Limb (tissue), 2 donors: ENCODE measurements at regions not wholly inside any gene's neighbourhood (a gene's known extent, or its start where the extent isn't known, plus 50 kb on each side); places are given as distances from the start of the nearest gene placed in this dataset.
"Not testable (repeated sequence)": the region's sequence is repeated elsewhere in the genome, so short reads cannot be mapped to it uniquely, and the experiment has no call there.

Source experiments
- DNase-seq, 2 donors: peaks; one replicate each; pipeline ENCODE4 v3.0.0-alpha.2; 2016; ENCODE audit errors: extremely low spot score in 2 of 2

GRCh38 chr12:31906557-31907301, 52.5 kb upstream of the RESF1 start:
- DNase-seq, result no peak

DNA sequence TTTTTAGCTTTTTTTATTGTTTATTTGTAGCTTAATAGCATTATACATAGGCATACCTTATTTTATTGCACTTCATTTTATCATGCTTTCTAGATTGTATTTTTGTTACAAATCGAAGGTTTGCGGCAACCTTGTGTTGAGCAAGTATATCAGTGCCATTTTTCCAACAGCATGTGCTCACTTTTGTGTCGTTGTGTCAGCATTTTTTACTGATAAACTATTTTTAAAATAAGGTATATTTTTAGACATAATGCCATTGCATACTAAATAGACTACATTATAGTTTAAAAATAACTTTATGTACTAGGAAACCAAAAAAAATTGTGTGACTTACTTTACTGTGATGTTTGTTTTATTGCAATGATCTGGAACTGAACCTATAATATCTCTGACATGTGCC, 56.2 kb upstream of the RESF1 start:
- no peak for DNase-seq

GRCh38 chr12:31900271-31900670, 58.9 kb upstream of the RESF1 start:
- no peak for DNase-seq

DNA sequence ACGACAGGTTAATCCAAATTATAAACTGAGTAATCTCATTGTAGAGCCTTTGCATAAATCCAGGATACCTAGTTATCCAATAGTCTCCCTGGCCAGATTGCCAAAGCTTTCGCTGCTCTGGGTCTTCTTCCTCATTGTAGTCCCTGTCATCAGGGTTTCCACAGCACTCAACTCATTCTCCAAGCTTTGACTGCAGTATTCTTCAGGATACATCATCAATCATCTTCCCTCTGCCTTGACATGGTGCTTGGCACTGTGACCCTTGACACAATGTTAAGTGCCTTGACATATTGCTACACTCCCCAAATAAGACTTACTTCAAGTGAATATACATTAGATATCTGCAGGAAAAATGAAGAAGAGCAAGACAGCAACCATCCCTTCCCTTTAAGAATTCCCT, 60.1 kb upstream of the RESF1 start:
- no peak for DNase-seq

DNA sequence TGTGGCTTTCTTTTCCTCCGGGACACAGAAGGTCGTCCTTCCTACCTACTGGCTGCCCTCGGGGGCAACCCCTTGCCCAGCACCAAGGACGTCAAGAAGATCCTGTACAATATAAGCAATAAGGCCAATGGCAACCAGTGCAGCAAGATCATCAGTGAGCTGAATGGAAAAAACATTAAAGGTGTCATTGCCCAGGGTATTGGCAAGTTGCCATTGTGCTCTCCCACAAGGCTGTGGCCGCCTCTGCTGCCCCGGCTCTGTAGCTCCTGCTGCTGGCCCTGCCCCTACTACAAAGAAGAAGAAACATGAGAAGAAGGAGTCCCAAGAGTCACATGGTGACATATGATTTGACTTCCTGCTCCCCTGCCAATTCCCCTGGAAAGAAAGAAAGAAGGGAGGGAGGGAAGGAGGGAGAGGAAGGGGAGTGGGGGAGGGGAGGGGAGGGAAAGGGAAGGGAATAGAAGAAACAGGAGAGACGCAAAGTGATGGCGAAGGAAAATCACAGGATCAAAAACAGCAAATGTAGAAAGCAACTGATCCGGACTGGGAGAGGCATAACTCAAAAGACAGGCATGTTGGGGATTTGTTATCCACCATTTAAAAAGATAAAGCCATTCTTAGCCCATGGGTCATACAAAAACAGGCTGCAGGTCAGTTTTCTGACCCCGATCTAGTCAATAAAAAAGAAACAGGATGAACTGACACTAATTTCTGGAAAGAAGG, 61.3 kb upstream of the RESF1 start:
- DNase-seq, result no peak

GRCh38 chr12:31897092-31897491, 62.1 kb upstream of the RESF1 start:
- DNase-seq, result not testable (repeated sequence)

DNA sequence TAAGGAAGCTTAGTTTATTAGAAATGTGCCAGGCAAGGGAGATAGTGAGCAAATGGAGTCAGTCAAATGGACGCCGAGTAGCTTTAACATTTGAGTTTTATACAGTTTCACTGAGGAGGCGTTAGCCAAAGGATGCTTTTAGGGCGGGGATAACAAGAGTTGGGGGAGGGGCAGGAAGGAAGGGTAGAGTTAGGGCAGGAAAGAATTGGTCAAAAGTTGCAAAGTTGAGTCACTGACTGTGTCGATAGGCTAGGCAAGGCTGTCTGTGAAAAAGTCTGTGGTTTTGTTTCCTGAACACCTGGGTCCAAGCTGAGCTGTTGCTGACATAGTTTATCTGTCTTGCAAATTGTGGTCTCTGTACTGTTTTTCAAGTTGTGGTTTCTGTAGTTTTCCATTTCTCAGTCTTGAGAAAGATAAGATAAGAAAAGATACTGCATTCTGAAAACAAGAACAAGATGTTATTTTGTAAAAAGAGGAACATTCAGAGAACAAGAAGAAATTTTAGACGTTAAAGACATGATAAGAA, 62.6 kb upstream of the RESF1 start:
- DNase-seq, result no peak

- DNase-seq, result no peak
These were observed 63.6 kb upstream of the RESF1 start for GRCh38 chr12:31895449-31896150.

DNA sequence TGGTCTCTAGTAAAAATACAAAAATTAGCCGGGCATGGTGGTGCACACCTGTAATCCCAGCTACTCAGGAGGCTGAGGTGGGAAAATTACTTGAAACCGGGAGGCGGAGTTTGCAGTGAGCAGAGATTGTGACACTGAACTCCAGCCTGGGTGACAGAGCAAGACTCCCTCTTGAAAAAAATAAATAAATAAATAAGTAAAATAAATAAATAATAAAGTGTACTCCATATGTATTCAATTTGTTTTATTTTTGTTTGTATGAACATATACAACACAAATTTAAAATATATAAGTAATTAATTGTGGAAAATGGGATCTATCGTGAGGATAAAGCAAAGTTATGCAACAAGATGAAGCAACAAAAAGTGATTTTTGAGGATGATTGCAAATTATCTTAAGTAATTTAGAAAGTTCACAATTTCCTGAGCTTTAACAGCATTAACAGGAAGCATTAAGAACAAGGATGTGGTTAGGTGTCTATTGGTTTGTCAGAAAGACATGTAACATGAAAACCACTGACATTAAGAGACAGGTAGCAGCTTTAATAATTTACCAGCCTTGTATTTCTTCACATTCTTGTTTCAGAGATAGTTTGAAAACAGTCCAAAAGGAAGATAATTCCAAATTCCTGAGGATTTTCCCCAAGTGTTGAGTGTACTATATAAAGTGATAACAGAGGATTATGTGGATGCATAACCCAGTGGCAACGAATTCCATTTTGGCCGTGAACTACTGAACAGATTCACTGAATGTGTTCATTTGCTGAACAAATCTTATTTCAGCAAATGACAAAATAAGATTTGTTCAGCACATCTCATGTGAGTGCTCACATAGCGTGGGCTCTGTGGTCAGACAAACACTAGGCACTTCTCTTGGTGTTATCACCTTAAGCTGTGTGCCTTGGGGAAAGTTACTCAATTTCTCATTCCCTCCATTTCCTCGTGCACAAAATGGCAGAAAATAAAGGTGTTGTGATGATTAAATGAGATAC, 68.6 kb upstream of the RESF1 start:
- no peak for DNase-seq

- no peak for DNase-seq
These were observed 72.0 kb upstream of the RESF1 start for GRCh38 chr12:31887109-31887811.

DNA sequence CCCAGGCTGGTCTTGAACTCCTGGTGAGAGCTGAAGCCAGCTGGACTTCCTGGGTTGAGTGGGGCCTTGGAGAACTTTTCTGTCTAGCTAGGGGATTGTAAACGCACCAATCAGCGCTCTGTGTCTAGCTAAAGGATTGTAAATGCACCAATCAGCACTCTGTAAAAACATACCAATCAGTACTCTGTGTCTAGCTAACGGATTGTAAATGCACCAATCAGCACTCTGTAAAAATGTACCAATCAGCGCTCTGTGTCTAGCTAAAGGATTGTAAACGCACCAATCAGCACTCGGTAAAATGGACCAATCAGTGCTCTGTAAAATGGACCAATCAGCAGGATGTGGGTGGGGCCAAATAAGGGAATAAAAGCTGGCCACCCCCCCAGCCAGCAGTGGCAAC, 76.5 kb upstream of the RESF1 start:
- DNase-seq, result not testable (repeated sequence)

GRCh38 chr12:31880340-31880739, 78.9 kb upstream of the RESF1 start:
- DNase-seq, result no peak

GRCh38 chr12:31877884-31878283, 81.3 kb upstream of the RESF1 start:
- no peak for DNase-seq

- DNase-seq, result no peak
These were observed 82.4 kb upstream of the RESF1 start for GRCh38 chr12:31876568-31877424.

GRCh38 chr12:31875609-31875964, 83.6 kb upstream of the RESF1 start:
- DNase-seq, result no peak

- DNase-seq, result no peak
These were observed 84.1 kb upstream of the RESF1 start for GRCh38 chr12:31874961-31875608.

- DNase-seq, result no peak
These were observed 86.2 kb upstream of the RESF1 start for GRCh38 chr12:31872831-31873604.

- DNase-seq, result no peak
These were observed 89.2 kb upstream of the RESF1 start for GRCh38 chr12:31869972-31870371.
